ENCODE measurements at regions not wholly inside any gene's neighbourhood (a gene's known extent, or its start where the extent isn't known, plus 50 kb on each side); places are given as distances from the start of the nearest gene placed in this dataset.
"Not testable (repeated sequence)": the region's sequence is repeated elsewhere in the genome, so short reads cannot be mapped to it uniquely, and the experiment has no call there.

DNA sequence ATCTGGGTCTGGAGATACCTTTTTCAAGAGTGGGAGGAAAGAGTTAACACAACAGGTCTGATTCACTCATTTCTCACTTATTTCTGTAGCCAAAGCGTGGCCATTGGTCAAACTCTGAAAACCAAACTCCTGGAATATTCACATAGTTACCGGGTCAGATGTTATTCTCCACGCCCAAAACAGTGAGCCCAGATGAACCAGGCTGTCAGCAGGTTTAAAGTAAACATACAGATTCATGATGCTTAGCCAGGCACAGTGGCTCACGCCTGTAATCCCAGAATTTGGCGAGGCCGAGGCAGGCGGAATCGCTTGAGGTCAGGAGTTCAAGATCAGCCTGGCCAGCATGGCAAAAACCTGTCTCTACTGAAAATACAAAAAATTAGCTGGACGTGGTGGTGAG is 126.1 kb downstream of the SEPTIN7 start:
- FAIRE-seq = peak; percentile 19
- H3K79me2 ChIP-seq (ENCODE audit: control insufficient read depth, insufficient read depth, low read length); H3K4me3 ChIP-seq; H3K9ac ChIP-seq (ENCODE audit: insufficient read depth in 1 of 2, low read depth in 2 of 2, low read length in 2 of 2); H3K9me1 ChIP-seq (ENCODE audit: control insufficient read depth, insufficient read depth, low read length); in situ Hi-C loops (cut with MboI); ATAC-seq; DNase-seq (ENCODE audit: extremely low read depth in 1 of 4, low spot score in 3 of 4); H2AFZ ChIP-seq (ENCODE audit: low read depth, low read length); H3K27ac ChIP-seq (ENCODE audit: extremely low read depth, low read depth, low read length); H3K9me3 ChIP-seq (replicated peaks; ENCODE audit: control insufficient read depth, insufficient read depth, low read depth, low read length); H3K36me3 ChIP-seq (ENCODE audit: control insufficient read depth, insufficient read depth, low read length); CTCF ChIA-PET (ENCODE audit: low intra/inter-chr PET ratio); H4K20me1 ChIP-seq (replicated peaks; ENCODE audit: control insufficient read depth, insufficient read depth, low read length); BruUV-seq (replicated peaks); intact Hi-C loops (cut with micrococcal nuclease); POLR2A ChIA-PET; H3K4me2 ChIP-seq (ENCODE audit: insufficient read depth, low read length); H3K27me3 ChIP-seq (ENCODE audit: control insufficient read depth in 2 of 2, insufficient read depth in 2 of 2, low read length in 2 of 2); H3K4me1 ChIP-seq (replicated peaks in 1 of 2; ENCODE audit: control insufficient read depth in 2 of 2, insufficient read depth in 2 of 2, low read length in 2 of 2): not testable (repeated sequence)
- WGBS (ENCODE audit: insufficient coverage, low coverage, missing lambda C conversion rate) = 2% methylated on average over 8 of the region's 9 CpGs

DNA sequence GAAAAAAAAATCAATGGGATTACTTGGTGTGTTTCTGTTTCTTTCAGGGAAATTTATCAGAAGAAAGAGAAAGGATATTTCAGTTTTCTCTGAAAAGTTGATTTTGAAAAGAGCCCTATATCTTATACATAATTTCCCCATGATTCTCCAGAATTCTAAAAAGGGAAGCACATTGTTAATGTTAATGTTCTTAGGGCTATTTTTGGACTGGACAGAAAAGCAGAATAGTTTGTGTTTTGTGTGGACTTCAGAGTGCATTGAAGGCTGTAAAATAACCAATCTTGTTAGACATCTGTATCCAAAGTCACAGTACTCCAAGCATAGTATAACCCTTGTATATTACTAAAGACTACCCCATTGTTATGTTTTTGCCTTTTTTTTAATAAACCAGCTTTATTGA is 130.3 kb downstream of the SEPTIN7 start:
- intact Hi-C loops (cut with micrococcal nuclease); DNase-seq (ENCODE audit: extremely low read depth in 1 of 4, low spot score in 3 of 4); in situ Hi-C loops (cut with MboI); H3K27ac ChIP-seq (ENCODE audit: extremely low read depth, low read depth, low read length); H3K9me3 ChIP-seq (replicated peaks; ENCODE audit: control insufficient read depth, insufficient read depth, low read depth, low read length); ATAC-seq; POLR2A ChIA-PET; CTCF ChIA-PET (ENCODE audit: low intra/inter-chr PET ratio); H3K36me3 ChIP-seq (ENCODE audit: control insufficient read depth, insufficient read depth, low read length); H3K4me2 ChIP-seq (ENCODE audit: insufficient read depth, low read length); H3K4me3 ChIP-seq; H3K27me3 ChIP-seq (ENCODE audit: control insufficient read depth in 2 of 2, insufficient read depth in 2 of 2, low read length in 2 of 2); BruUV-seq (replicated peaks); H3K9me1 ChIP-seq (ENCODE audit: control insufficient read depth, insufficient read depth, low read length); H3K9ac ChIP-seq (ENCODE audit: insufficient read depth in 1 of 2, low read depth in 2 of 2, low read length in 2 of 2); H4K20me1 ChIP-seq (replicated peaks; ENCODE audit: control insufficient read depth, insufficient read depth, low read length); H2AFZ ChIP-seq (ENCODE audit: low read depth, low read length); FAIRE-seq; H3K4me1 ChIP-seq (replicated peaks in 1 of 2; ENCODE audit: control insufficient read depth in 2 of 2, insufficient read depth in 2 of 2, low read length in 2 of 2); H3K79me2 ChIP-seq (ENCODE audit: control insufficient read depth, insufficient read depth, low read length): not testable (repeated sequence)

DNA sequence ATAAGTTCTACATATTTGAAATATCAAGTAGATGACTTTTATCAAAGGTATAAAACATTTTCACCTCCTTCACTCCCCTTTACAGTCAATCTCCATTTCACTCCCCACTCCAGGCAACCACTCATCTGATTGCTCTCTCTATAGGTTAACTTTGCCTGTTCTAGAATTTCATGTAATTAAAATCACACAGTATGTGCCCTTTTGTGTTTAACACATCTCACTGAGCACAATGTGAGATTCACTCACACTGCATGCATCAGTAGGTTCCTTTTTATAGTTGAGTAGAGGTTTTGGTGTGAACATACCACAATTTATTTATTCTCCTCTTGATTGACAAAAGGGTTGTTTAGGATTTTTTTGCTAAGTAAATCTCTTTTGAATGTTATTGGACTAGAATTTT is 130.7 kb downstream of the SEPTIN7 start:
- BruUV-seq (replicated peaks); H3K27me3 ChIP-seq (ENCODE audit: control insufficient read depth in 2 of 2, insufficient read depth in 2 of 2, low read length in 2 of 2); H3K4me3 ChIP-seq; FAIRE-seq; H3K36me3 ChIP-seq (ENCODE audit: control insufficient read depth, insufficient read depth, low read length); intact Hi-C loops (cut with micrococcal nuclease); H2AFZ ChIP-seq (ENCODE audit: low read depth, low read length); ATAC-seq; POLR2A ChIA-PET; H3K4me2 ChIP-seq (ENCODE audit: insufficient read depth, low read length); H3K79me2 ChIP-seq (ENCODE audit: control insufficient read depth, insufficient read depth, low read length); H3K9me1 ChIP-seq (ENCODE audit: control insufficient read depth, insufficient read depth, low read length); DNase-seq (ENCODE audit: extremely low read depth in 1 of 4, low spot score in 3 of 4); H3K9ac ChIP-seq (ENCODE audit: insufficient read depth in 1 of 2, low read depth in 2 of 2, low read length in 2 of 2); H3K4me1 ChIP-seq (replicated peaks in 1 of 2; ENCODE audit: control insufficient read depth in 2 of 2, insufficient read depth in 2 of 2, low read length in 2 of 2); CTCF ChIA-PET (ENCODE audit: low intra/inter-chr PET ratio); in situ Hi-C loops (cut with MboI); H4K20me1 ChIP-seq (replicated peaks; ENCODE audit: control insufficient read depth, insufficient read depth, low read length); H3K9me3 ChIP-seq (replicated peaks; ENCODE audit: control insufficient read depth, insufficient read depth, low read depth, low read length); H3K27ac ChIP-seq (ENCODE audit: extremely low read depth, low read depth, low read length): not testable (repeated sequence)

DNA sequence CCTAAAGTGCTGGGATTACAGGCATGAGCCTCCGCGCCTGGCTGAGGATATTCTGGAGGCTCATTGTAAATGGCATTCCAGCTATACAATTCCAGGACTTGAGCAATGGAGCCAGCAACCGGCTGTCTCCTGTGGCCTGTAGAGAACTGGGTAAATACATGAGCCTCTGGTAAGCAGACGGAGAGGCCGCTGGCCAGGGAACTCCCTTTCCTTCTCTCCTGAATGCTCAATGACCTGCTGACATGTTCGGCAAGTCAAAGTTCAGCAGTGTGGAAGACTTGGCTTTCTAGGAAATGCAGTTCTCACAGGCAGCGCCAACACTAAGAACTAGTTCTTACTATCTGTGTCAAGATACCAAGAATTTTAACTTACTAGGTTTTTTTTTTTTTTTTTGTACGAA is 139.8 kb downstream of the SEPTIN7 start:
- H3K9me3 ChIP-seq (replicated peaks; ENCODE audit: control insufficient read depth, insufficient read depth, low read depth, low read length); H3K79me2 ChIP-seq (ENCODE audit: control insufficient read depth, insufficient read depth, low read length); BruUV-seq (replicated peaks); DNase-seq (ENCODE audit: extremely low read depth in 1 of 4, low spot score in 3 of 4); H3K4me3 ChIP-seq; FAIRE-seq; H4K20me1 ChIP-seq (replicated peaks; ENCODE audit: control insufficient read depth, insufficient read depth, low read length); in situ Hi-C loops (cut with MboI); H3K4me1 ChIP-seq (replicated peaks in 1 of 2; ENCODE audit: control insufficient read depth in 2 of 2, insufficient read depth in 2 of 2, low read length in 2 of 2); H3K36me3 ChIP-seq (ENCODE audit: control insufficient read depth, insufficient read depth, low read length); H3K27me3 ChIP-seq (ENCODE audit: control insufficient read depth in 2 of 2, insufficient read depth in 2 of 2, low read length in 2 of 2); H2AFZ ChIP-seq (ENCODE audit: low read depth, low read length); ATAC-seq; H3K9me1 ChIP-seq (ENCODE audit: control insufficient read depth, insufficient read depth, low read length); H3K27ac ChIP-seq (ENCODE audit: extremely low read depth, low read depth, low read length); H3K9ac ChIP-seq (ENCODE audit: insufficient read depth in 1 of 2, low read depth in 2 of 2, low read length in 2 of 2); intact Hi-C loops (cut with micrococcal nuclease); CTCF ChIA-PET (ENCODE audit: low intra/inter-chr PET ratio); POLR2A ChIA-PET; H3K4me2 ChIP-seq (ENCODE audit: insufficient read depth, low read length): not testable (repeated sequence)
- 3% methylated on average over 7 of the region's 8 CpGs for WGBS (ENCODE audit: insufficient coverage, low coverage, missing lambda C conversion rate)
